ENCODE measurements at regions not wholly inside any gene's neighbourhood (a gene's known extent, or its start where the extent isn't known, plus 50 kb on each side); places are given as distances from the start of the nearest gene placed in this dataset.

GRCh38 chr2:16104949-16105668, 164.8 kb downstream of the MYCN start:
- DNase-seq (no peak), ATAC-seq (ENCODE audit: low read depth) (no peak)
- intact Hi-C loops (cut with micrococcal nuclease) (no loop called here), dilution Hi-C loops (cut with HindIII; ENCODE audit: low sequenced_read_pairs, unreplicated experiment) (no loop called here), in situ Hi-C loops (cut with MboI; ENCODE audit: low sequenced_read_pairs) (no loop called here)
- no peaks in the 10 kb centered on the region for H4K20me1 ChIP-seq (ENCODE audit: insufficient read depth, low read length)
- H2BK120ac ChIP-seq (ENCODE audit: low read depth, low read length): no peak overlapping the region
- no peak overlapping the region for H3K18ac ChIP-seq (ENCODE audit: low read depth, low read length)
- no peak overlapping the region for H2BK5ac ChIP-seq (ENCODE audit: low read depth, low read length, poor library complexity, severe bottlenecking)
- H3K23ac ChIP-seq (ENCODE audit: low read depth, low read length): no peak overlapping the region
- peaks cover 35% of the 10 kb centered on the region for H3K9me3 ChIP-seq (ENCODE audit: control insufficient read depth, insufficient read depth, low read length)
- no peak overlapping the region for H2AFZ ChIP-seq (replicated peaks; ENCODE audit: low read length, poor library complexity)
- H3K4me3 ChIP-seq (ENCODE audit: insufficient read depth, low read depth, low read length): no peak overlapping the region
- no peak overlapping the region for H3K14ac ChIP-seq (replicated peaks; ENCODE audit: low read depth, low read length)
- no peak overlapping the region for H4K8ac ChIP-seq (ENCODE audit: low read depth in 2 of 2, low read length in 2 of 2)
- H3K9me1 ChIP-seq (ENCODE audit: insufficient read depth, low read length): no peaks in the 10 kb centered on the region
- H3K79me1 ChIP-seq (ENCODE audit: low read depth in 1 of 2, low read length in 2 of 2): no peaks in the 10 kb centered on the region
- no TSS peak for BruUV-seq (replicated peaks)
- H4K5ac ChIP-seq (ENCODE audit: low read depth, low read length): no peak overlapping the region
- H3K4ac ChIP-seq (ENCODE audit: low read depth, low read length): no peak overlapping the region
- TF ChIP-seq SMC3 (IDR thresholded peaks at IDR 0.05; ENCODE audit: low read depth, low read length): no peak
- no peak overlapping the region for H2BK20ac ChIP-seq (ENCODE audit: low read depth, low read length)
- no peak overlapping the region for H2AK5ac ChIP-seq (ENCODE audit: low read depth, low read length)
- no peak overlapping the region for H3K27ac ChIP-seq (ENCODE audit: insufficient read depth, low read length)
- H4K91ac ChIP-seq (ENCODE audit: insufficient read depth, low read depth, low read length): no peak overlapping the region
- WGBS, 2 experiments (ENCODE audit: extremely low coverage in 2 of 2, insufficient read length in 1 of 2): no CpG with 5 or more reads among the region's 11 CpGs
- POLR2A ChIA-PET (ENCODE audit: unreplicated experiment): no interaction called here
- CTCF ChIA-PET: no interaction called here
- no peak overlapping the region for H3K9ac ChIP-seq (ENCODE audit: low read depth, low read length)
- H3K27me3 ChIP-seq (ENCODE audit: control insufficient read depth, insufficient read depth, low read length): no peaks in the 10 kb centered on the region
- H3K4me1 ChIP-seq (ENCODE audit: control insufficient read depth, insufficient read depth, low read length): no peaks in the 10 kb centered on the region
- H2AK9ac ChIP-seq (replicated peaks; ENCODE audit: low read depth, low read length, poor library complexity): no peak overlapping the region
- H3K36me3 ChIP-seq (ENCODE audit: control insufficient read depth, insufficient read depth, low read length): no peaks in the 10 kb centered on the region
- no peak overlapping the region for H3K56ac ChIP-seq (ENCODE audit: extremely low read depth, insufficient read depth, low read length)
- H2BK15ac ChIP-seq (ENCODE audit: low read depth, low read length): no peak overlapping the region
- H3K4me2 ChIP-seq (ENCODE audit: low read depth, low read length): no peak overlapping the region

Data from IMR-90 (cell line).